H1 (cell line): ENCODE measurements at regions not wholly inside any gene's neighbourhood (a gene's known extent, or its start where the extent isn't known, plus 50 kb on each side); places are given as distances from the start of the nearest gene placed in this dataset.

Experiments used
- CTCF ChIA-PET: fragments of 300-600 bp; sonication (Branson Sonifier 250); formaldehyde crosslinking; loops from one replicate; lab custom pipeline; 2021; ENCODE audit not compliant: partially characterized antibody; lab: Charles Lee
- POLR2A ChIA-PET: fragments of 300-600 bp; sonication (Branson Sonifier 250); formaldehyde crosslinking; loops from one replicate; lab custom pipeline; 2021; ENCODE audit warnings: inconsistent platforms; ENCODE audit not compliant: partially characterized antibody; lab: Charles Lee
- DNase-seq, 2 experiments: peaks; one replicate each; pipeline versions ENCODE4 v3.0.0 to v3.0.0-alpha.2; 2010 to 2022; ENCODE audit warnings: low spot score in 2 of 2, low read depth in 1 of 2, mixed read lengths in 1 of 2
- FAIRE-seq: peaks from 2 replicates; lab custom pipeline; 2011; peaks lifted over from hg19 to GRCh38; lab: Jason Lieb, UNC
- H2AFZ ChIP-seq: 2 replicates; pipeline ENCODE4 v1.8.1; 2012; ENCODE audit warnings: low read length, inconsistent platforms
- H2AK5ac ChIP-seq: 2 replicates; pipeline ENCODE4 v1.6.1; 2013; ENCODE audit warnings: low read depth, low read length
- H2BK120ac ChIP-seq: replicated peaks from 2 replicates; pipeline ENCODE3; 2013; ENCODE audit warnings: low read depth, low read length, inconsistent platforms
- H2BK12ac ChIP-seq: 2 replicates; pipeline ENCODE4 v1.6.1; 2013; ENCODE audit warnings: low read depth, low read length
- H2BK15ac ChIP-seq: 2 replicates; pipeline ENCODE4 v1.6.1; 2013; ENCODE audit warnings: low read length
- H2BK20ac ChIP-seq: 2 replicates; pipeline ENCODE4 v1.6.1; 2013; ENCODE audit warnings: low read length
- H2BK5ac ChIP-seq: 2 replicates; pipeline ENCODE4 v1.6.1; 2013; ENCODE audit warnings: low read depth, low read length
- H3K14ac ChIP-seq: 2 replicates; pipeline ENCODE4 v1.6.1; 2013; ENCODE audit warnings: inconsistent platforms; ENCODE audit not compliant: insufficient read length
- H3K18ac ChIP-seq: 2 replicates; pipeline ENCODE4 v1.6.1; 2013; ENCODE audit warnings: low read length; ENCODE audit errors: extremely low read depth
- H3K23ac ChIP-seq: 2 replicates; pipeline ENCODE4 v1.6.1; 2013; ENCODE audit warnings: inconsistent platforms; ENCODE audit not compliant: insufficient read length
- H3K23me2 ChIP-seq: 2 replicates; pipeline ENCODE4 v1.6.1; 2013; ENCODE audit warnings: low read depth, low read length
- H3K27ac ChIP-seq: 2 replicates; pipeline ENCODE4 v1.6.1; 2011; ENCODE audit warnings: low read depth, low read length, inconsistent platforms
- H3K27me3 ChIP-seq, 4 experiments: replicated peaks in 1 of 4; 1 replicate in 1 of 4; 2 replicates in 3 of 4; pipeline versions ENCODE4 v1.6.1 to v1.8.1; 2011 to 2013; ENCODE audit warnings: low read length in 3 of 4, mild to moderate bottlenecking in 3 of 4, inconsistent platforms in 2 of 4, mixed read lengths in 2 of 4, moderate library complexity in 1 of 4; ENCODE audit not compliant: control insufficient read depth in 3 of 4, insufficient read depth in 3 of 4; ENCODE audit errors: extremely low read depth in 1 of 4
- H3K36me3 ChIP-seq, 4 experiments: 2 replicates each; pipeline versions ENCODE4 v1.6.1 to v1.8.1; 2011 to 2013; ENCODE audit warnings: mild to moderate bottlenecking in 4 of 4, low read length in 3 of 4, moderate library complexity in 2 of 4, control low read depth in 1 of 4, inconsistent platforms in 1 of 4; ENCODE audit not compliant: insufficient read depth in 4 of 4, control insufficient read depth in 2 of 4
- H3K4ac ChIP-seq: replicated peaks from 2 replicates; pipeline ENCODE3; 2013; ENCODE audit warnings: low read length, low read depth, mixed read lengths, inconsistent platforms; ENCODE audit not compliant: insufficient read length
- H3K4me1 ChIP-seq, 4 experiments: replicated peaks in 1 of 4; 1 replicate in 1 of 4; 2 replicates in 3 of 4; pipeline versions ENCODE4 v1.6.1 to v1.8.1; 2011 to 2013; ENCODE audit warnings: low read length in 3 of 4, inconsistent platforms in 2 of 4, mixed read lengths in 1 of 4; ENCODE audit not compliant: insufficient read depth in 4 of 4, control insufficient read depth in 3 of 4
- H3K4me2 ChIP-seq, 2 experiments: 2 replicates each; pipeline versions ENCODE4 v1.6.1 to v1.8.1; 2011 to 2013; ENCODE audit warnings: low read depth in 2 of 2, low read length in 2 of 2, control low read depth in 1 of 2, inconsistent platforms in 1 of 2, mild to moderate bottlenecking in 1 of 2; ENCODE audit not compliant: insufficient read depth in 1 of 2
- H3K4me3 ChIP-seq, 4 experiments: fragments of 200-600, 300-600 bp in 1 of 4; sonication (generic), shearing (Covaris generic), sonication (Bioruptor Twin) in 1 of 4; 2 replicates each; pipeline versions ENCODE4 v1.5.1 to v1.8.1; 2011 to 2016; ENCODE audit warnings: low read length in 4 of 4, low read depth in 3 of 4, control low read depth in 2 of 4, inconsistent platforms in 2 of 4, mild to moderate bottlenecking in 2 of 4, mixed read lengths in 1 of 4, moderate library complexity in 1 of 4; ENCODE audit not compliant: insufficient read depth in 2 of 4; ENCODE audit errors: extremely low read depth in 1 of 4
- H3K56ac ChIP-seq: replicated peaks from 2 replicates; pipeline ENCODE3; 2013; ENCODE audit warnings: low read depth, mild to moderate bottlenecking, mixed read lengths, low read length, inconsistent platforms; ENCODE audit not compliant: insufficient read length
- H3K79me1 ChIP-seq: 2 replicates; pipeline ENCODE4 v1.6.1; 2013; ENCODE audit warnings: low read depth, low read length, control low read depth
- H3K79me2 ChIP-seq, 2 experiments: 2 replicates each; pipeline versions ENCODE4 v1.6.1 to v1.8.1; 2012 to 2013; ENCODE audit warnings: low read length in 2 of 2, mild to moderate bottlenecking in 2 of 2, inconsistent platforms in 1 of 2; ENCODE audit not compliant: insufficient read depth in 2 of 2, control insufficient read depth in 1 of 2
- H3K9ac ChIP-seq, 4 experiments: replicated peaks in 1 of 4; 1 replicate in 1 of 4; 2 replicates in 3 of 4; pipeline versions ENCODE4 v1.6.1 to v1.8.1; 2011 to 2013; ENCODE audit warnings: low read depth in 3 of 4, low read length in 3 of 4, control low read depth in 2 of 4, mild to moderate bottlenecking in 2 of 4, moderate library complexity in 2 of 4, inconsistent platforms in 1 of 4; ENCODE audit errors: extremely low read depth in 1 of 4
- H3K9me3 ChIP-seq, 2 experiments: 2 replicates each; pipeline versions ENCODE4 v1.6.1 to v1.8.1; 2012 to 2013; ENCODE audit warnings: mild to moderate bottlenecking in 2 of 2, moderate library complexity in 2 of 2, control low read depth in 1 of 2, inconsistent platforms in 1 of 2, low read depth in 1 of 2, low read length in 1 of 2, mixed read lengths in 1 of 2; ENCODE audit not compliant: insufficient read depth in 2 of 2
- H4K20me1 ChIP-seq, 2 experiments: replicated peaks in 1 of 2; 2 replicates each; pipeline versions ENCODE3 to v1.8.1; 2011 to 2013; ENCODE audit warnings: inconsistent platforms in 2 of 2, low read length in 2 of 2, mild to moderate bottlenecking in 1 of 2; ENCODE audit not compliant: insufficient read depth in 2 of 2, control insufficient read depth in 1 of 2
- H4K5ac ChIP-seq: 2 replicates; pipeline ENCODE4 v1.6.1; 2013; ENCODE audit warnings: low read length, low read depth, mixed read lengths, inconsistent platforms; ENCODE audit not compliant: insufficient read length
- H4K8ac ChIP-seq: 2 replicates; pipeline ENCODE4 v1.8.0; 2013; ENCODE audit warnings: mild to moderate bottlenecking, moderate library complexity, low read length, inconsistent platforms; ENCODE audit not compliant: insufficient read depth; ENCODE audit errors: extremely low read depth
- H4K91ac ChIP-seq: replicated peaks from 2 replicates; pipeline ENCODE3; 2013; ENCODE audit warnings: low read length, mixed read lengths, inconsistent platforms; ENCODE audit not compliant: insufficient read length
- CTBP2 ChIP-seq: IDR thresholded peaks from 2 replicates; pipeline ENCODE4 v1.7.0; 2011; ENCODE audit warnings: borderline replicate concordance, mild to moderate bottlenecking, moderate library complexity, mixed read lengths, low read length; ENCODE audit not compliant: insufficient read depth, insufficient read length
- KDM1A ChIP-seq: fragments of 200-600, 300-600 bp; sonication (generic); IDR thresholded peaks from 2 replicates; pipeline ENCODE4 v1.7.1; 2016; ENCODE audit warnings: mild to moderate bottlenecking, low read length, borderline replicate concordance
- NANOG ChIP-seq: IDR thresholded peaks from 2 replicates; pipeline ENCODE4 v1.6.1; 2011; ENCODE audit warnings: low read length, low read depth, mild to moderate bottlenecking, inconsistent platforms; ENCODE audit not compliant: insufficient read depth, poor library complexity, severe bottlenecking
- POLR2AphosphoS5 ChIP-seq: IDR thresholded peaks from 2 replicates; pipeline ENCODE4 v1.6.1; 2011; ENCODE audit warnings: low read depth, low read length
- SUZ12 ChIP-seq: fragments of 200-600 bp; sonication (generic); IDR thresholded peaks from 2 replicates; pipeline ENCODE4 v1.6.1; 2012; ENCODE audit warnings: mild to moderate bottlenecking, inconsistent platforms, low read length, moderate library complexity, mixed read lengths
- WGBS, 2 experiments: shearing (Covaris generic) in 1 of 2; methylation state at CpG; one replicate each; pipeline versions ENCODE4 v1.1.6 to v1.1.7; 2013 to 2015; ENCODE audit warnings: low lambda C conversion rate in 2 of 2, mixed read lengths in 2 of 2, inconsistent platforms in 1 of 2, low coverage in 1 of 2, missing lambda C conversion rate in 1 of 2; ENCODE audit not compliant: insufficient replicate concordance in 2 of 2, insufficient coverage in 1 of 2, insufficient read length in 1 of 2; ENCODE audit errors: extremely low coverage in 1 of 2, missing lambda C conversion rate in 1 of 2; 5-methylcytosine and 5-hydroxymethylcytosine counted together

GRCh38 chr12:13582421-13582820, 385.9 kb downstream of the EMP1 start:
- H3K14ac ChIP-seq, result no peak overlapping the region
- ChIA-PET CTCF (interaction anchor here (0.6 to 2.9 kb wide), 3 partner anchors 9 to 48 kb away, joined by 3 to 16 read pairs (median 7); no protein-coding TSS in a partner anchor), POLR2A (no interaction called here)
- no peak for FAIRE-seq
- H3K27me3 ChIP-seq, result no peaks in the 10 kb centered on the region
- H3K4ac ChIP-seq, result no peak overlapping the region
- no peak overlapping the region for H2BK120ac ChIP-seq
- H4K5ac ChIP-seq, result no peak overlapping the region
- H3K4me2 ChIP-seq, result no peak overlapping the region
- H2BK15ac ChIP-seq, result no peak overlapping the region
- H3K79me1 ChIP-seq, result no peaks in the 10 kb centered on the region
- H3K56ac ChIP-seq, result no peak overlapping the region
- H2BK12ac ChIP-seq, result no peak overlapping the region
- no peaks in the 10 kb centered on the region for H3K79me2 ChIP-seq
- H3K9me3 ChIP-seq, result no peaks in the 10 kb centered on the region
- TF ChIP-seq CTBP2 (no peak), SUZ12 (no peak), POLR2AphosphoS5 (no peak), NANOG (no peak), KDM1A (peak; percentile 30; the same call in 1 of the 2 replicates)
- no peak for DNase-seq
- H4K8ac ChIP-seq, result no peak overlapping the region
- H3K9ac ChIP-seq, result no peak overlapping the region
- 40% methylated on average over 4 of the region's 4 CpGs; no CpG with 5 or more reads in 1 of the 2 experiments for WGBS, 2 experiments
- H4K91ac ChIP-seq, result no peak overlapping the region
- H2AFZ ChIP-seq, result no peak overlapping the region
- H4K20me1 ChIP-seq, result no peaks in the 10 kb centered on the region
- H3K23me2 ChIP-seq, result no peaks in the 10 kb centered on the region
- H2AK5ac ChIP-seq, result no peak overlapping the region
- H3K27ac ChIP-seq, result no peak overlapping the region
- peaks cover 0 to 7% (median 2%) of the 10 kb centered on the region in 4 experiments; a peak in 3 of 7 replicates for H3K4me1 ChIP-seq
- H3K18ac ChIP-seq, result no peak overlapping the region
- H3K36me3 ChIP-seq, result no peaks in the 10 kb centered on the region
- H2BK20ac ChIP-seq, result no peak overlapping the region
- H2BK5ac ChIP-seq, result no peak overlapping the region
- H3K23ac ChIP-seq, result no peak overlapping the region
- no peak overlapping the region for H3K4me3 ChIP-seq
